ENCODE measurements at regions not wholly inside any gene's neighbourhood (a gene's known extent, or its start where the extent isn't known, plus 50 kb on each side); places are given as distances from the start of the nearest gene placed in this dataset.

DNA sequence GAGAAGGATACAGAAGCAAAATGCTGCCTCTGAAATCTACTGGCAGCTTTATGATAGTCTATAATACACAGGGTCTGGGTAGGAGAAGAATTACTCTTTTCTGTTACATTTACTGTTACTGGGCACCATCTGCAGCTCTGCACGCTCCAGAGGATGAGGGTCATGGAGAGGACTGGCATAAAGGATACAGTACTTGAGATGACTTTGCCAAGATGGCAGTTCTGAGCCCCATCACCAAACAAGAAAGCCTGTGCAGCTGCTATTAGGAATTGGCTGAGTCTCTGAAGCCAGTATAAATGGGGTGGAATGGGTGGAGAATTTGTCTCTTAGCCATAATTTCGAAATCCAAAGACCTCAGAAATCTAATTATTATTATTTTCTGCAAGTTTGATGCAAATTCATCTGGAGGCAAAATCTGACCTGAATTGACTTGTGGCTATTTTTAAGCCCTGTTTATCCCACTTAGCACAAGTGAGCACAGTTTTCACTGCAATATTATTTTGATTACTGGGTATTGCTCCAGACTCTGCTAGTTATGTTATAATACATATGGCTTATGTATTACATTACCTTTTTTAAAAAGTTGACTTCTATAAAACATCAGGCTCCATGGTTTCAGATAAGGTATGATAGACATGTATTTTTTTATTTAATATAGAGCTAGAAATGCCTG is 579.5 kb downstream of the MBD2 start:
- DNase-seq (ENCODE audit: low spot score): no peak

DNA sequence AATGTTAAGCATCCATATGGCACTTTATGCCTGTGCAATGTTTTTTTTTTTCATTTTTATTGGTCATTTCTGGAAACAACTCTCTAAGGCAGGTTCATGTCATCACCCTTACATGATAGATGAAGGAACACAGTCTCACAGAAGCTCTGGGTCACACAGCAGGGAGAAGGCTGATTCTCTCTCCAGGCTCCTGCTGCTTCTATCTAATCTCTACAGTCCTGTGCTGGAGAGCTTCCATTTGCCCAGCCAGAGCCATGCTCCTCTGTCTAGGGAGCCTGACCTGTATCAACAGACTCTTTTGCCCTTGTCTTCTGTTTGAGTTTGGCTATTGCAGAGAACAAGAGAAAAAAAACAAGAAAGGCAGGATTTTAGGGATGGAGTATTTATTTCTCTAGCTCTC is 584.8 kb downstream of the MBD2 start:
- no peak for DNase-seq (ENCODE audit: low spot score)

DNA sequence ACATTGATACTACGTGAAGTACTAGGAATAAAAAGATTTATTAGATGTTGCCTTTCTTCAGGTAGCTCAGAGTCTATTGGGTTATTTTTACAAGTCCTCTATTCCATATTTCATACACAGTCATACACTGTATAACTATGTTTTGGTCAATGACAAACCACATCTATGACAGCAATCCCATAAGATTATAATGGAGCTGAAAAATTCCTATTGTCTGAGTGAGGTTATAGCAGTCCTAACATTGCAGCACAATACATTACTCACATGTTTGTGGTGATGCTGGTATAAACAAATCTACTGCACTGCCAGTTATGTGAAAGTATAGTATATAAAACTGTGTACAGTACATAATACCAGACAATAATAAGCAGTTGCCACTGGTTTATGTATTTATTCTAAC is 595.1 kb downstream of the MBD2 start:
- DNase-seq (ENCODE audit: low spot score): no peak

DNA sequence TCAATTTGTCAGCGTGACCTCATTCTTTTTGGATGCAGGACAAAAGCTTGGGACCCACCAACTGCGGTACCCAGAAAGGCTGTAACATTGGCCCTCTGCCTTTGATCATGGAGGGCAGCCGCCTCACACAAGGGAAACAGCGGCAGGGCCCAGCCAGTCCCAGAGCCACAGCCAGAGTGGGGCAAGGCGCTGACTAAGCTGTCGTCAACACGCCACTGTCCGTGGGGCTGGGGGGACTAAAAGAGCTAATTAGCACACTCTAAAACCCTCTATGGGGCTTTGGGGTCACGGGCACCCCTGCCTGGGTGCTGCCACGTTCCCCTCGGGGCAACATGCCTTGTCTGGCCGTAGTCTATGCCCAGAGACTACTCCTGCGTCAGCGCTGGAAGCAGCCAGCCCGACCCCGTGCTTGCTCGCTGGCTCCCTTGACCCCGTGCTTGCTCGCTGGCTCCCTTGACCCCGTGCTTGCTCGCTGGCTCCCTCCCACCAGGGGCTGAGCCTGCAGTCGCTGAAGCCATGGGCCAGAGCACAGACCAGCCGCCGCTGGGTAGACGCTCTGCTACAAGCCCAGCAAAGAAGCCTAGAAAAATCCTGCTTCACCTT is 598.4 kb downstream of the MBD2 start:
- no peak for DNase-seq (ENCODE audit: low spot score)

DNA sequence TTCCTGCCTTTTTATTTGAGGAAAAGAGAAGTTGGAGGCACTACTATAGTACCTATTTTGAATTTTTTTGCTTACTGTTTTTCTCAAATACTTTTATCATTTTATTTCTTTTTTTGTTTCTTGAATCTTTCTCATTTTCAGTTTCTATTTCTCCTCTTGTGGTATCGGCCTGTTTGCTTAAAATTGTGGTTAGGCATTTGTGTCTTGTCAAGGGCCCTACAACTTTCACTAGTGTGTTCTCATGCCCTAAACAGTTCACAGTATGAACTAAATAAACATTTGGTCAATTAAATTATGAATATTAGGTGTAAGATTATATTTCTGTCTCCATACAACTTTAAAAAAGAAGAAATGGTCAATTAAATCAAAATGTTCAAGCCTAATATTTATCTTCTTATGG is 613.5 kb downstream of the MBD2 start:
- no peak for DNase-seq (ENCODE audit: low spot score)

DNA sequence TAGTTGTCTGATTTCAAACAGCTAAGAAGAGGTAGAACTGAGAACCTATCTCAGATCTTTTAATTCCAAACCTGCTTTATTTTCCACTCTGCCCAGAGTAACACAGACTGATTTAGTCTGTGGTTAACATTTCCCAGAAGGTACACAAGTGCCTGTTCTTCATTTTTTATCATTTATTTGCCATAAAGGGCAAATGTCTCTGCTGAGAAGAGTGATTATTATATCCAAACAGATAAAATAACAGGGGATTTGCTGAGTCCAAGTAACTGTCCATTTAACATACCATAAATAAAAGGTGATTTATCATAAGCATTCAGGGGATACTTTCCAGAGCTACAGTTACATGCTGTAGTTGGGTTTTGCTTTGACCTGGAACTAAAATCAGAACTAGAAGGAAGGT is 617.7 kb downstream of the MBD2 start:
- no peak for DNase-seq (ENCODE audit: low spot score)

DNA sequence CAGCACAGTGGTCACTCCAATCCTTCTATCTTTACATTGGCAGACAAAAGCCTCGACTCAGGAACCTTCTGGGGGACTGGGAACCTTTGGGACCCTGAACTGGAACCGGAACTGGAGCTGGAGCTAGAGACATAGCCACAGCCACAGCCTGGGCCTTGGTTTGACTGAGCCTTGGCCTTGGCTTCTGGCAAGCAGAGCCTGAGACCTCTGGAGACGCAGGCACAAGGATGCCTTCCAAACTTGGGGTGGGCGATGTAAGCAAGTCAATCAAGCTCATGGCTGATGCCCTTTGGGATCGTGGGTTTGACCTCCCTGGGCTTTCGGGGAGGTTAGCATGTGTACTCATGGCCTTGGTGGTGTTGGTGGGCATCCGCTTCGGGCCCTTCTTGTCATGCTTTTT is 619.3 kb downstream of the MBD2 start:
- no peak for DNase-seq (ENCODE audit: low spot score)

DNA sequence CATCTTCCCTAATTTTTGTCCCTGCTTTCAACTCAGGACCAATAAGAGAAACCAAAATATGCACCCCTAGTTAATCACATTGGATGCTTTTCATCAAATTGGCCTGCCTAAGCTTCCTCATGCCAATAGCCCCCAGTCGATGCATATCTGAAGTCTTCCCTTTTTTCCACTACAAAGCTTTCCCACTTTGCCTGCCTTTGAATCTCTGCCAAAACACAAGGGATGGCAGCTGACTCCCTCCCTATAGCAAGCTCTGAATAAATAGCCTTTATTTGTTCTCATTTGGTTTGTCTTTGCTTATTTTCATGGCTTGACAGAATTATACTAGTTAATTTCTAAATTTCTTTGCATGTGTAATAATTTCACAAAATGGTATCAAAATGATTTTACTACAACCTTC is 621.2 kb downstream of the MBD2 start:
- DNase-seq (ENCODE audit: low spot score): no peak

DNA sequence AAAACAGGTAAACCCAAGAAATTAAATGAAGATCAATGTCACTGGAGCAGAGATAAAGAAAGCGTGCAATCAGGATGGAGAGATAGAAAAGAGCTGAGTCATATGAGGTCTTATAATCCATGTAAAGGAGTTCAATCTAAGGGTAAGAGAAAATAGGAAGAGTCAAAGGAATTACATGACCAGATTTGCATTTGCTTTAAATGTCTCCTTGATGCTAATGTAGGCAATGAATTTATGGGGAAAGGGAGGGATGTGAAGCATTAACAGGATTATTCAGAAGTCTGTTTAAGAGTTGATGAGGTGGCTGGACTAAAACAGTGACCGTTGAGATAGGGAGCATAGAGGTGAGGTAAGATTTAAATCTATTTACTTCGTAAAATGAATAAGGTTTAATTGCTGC is 623.1 kb downstream of the MBD2 start:
- no peak for DNase-seq (ENCODE audit: low spot score)

DNA sequence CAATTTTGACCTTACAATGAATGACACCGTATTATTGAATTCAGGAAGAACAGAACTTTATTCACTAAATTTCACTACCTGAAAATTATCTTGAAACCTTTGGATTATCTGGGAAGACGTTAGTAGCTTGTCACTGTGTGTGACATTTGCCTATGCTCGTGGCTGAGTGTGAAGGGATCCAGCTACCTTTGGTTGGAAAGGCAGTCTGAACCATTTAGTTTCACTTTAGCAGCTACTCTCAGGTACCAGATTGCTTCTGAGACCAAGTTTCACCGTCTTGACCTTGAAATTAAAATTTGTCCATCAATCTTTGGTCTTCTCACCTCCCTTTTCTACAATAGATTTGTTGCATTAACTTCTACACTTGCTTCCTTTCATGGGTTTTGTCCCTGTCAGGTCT is 637.5 kb downstream of the MBD2 start:
- no peak for DNase-seq (ENCODE audit: low spot score)

Measured in HuH-7.5 (cell line).